ENCODE measurements at regions not wholly inside any gene's neighbourhood (a gene's known extent, or its start where the extent isn't known, plus 50 kb on each side); places are given as distances from the start of the nearest gene placed in this dataset.

GRCh38 chr16:14371778-14372431 is 258.2 kb downstream of the PARN start:
- TF ChIP-seq CTCF (IDR thresholded peaks at IDR 0.05) (no peak), POLR2AphosphoS5 (IDR thresholded peaks at IDR 0.05) (no peak)

Measured in prostate gland (tissue), 2 donors.